Astrocyte (in vitro differentiated cells and primary cell): ENCODE measurements at regions not wholly inside any gene's neighbourhood (a gene's known extent, or its start where the extent isn't known, plus 50 kb on each side); places are given as distances from the start of the nearest gene placed in this dataset.

Experiments used
- DNase-seq: peaks from one replicate; pipeline ENCODE4 v3.0.0-alpha.2; 2010; ENCODE audit warnings: low read depth
- FAIRE-seq: peaks from 2 replicates; lab custom pipeline; 2011; peaks lifted over from hg19 to GRCh38; lab: Jason Lieb, UNC
- H2AFZ ChIP-seq: 2 replicates; pipeline ENCODE4 v1.6.0; 2012; ENCODE audit warnings: low read depth, low read length, inconsistent platforms
- H3K27ac ChIP-seq: 2 replicates; pipeline ENCODE4 v1.5.1; 2011; ENCODE audit warnings: low read depth, low read length, inconsistent platforms
- H3K27me3 ChIP-seq: 2 replicates; pipeline ENCODE4 v1.6.0; 2011; ENCODE audit warnings: low read length, inconsistent platforms; ENCODE audit not compliant: insufficient read depth
- H3K36me3 ChIP-seq: 2 replicates; pipeline ENCODE4 v1.5.1; 2011; ENCODE audit warnings: low read length, inconsistent platforms; ENCODE audit not compliant: insufficient read depth
- H3K4me1 ChIP-seq: 2 replicates; pipeline ENCODE4 v1.5.1; 2011; ENCODE audit warnings: low read length, inconsistent platforms; ENCODE audit not compliant: insufficient read depth
- H3K4me2 ChIP-seq: 2 replicates; pipeline ENCODE4 v1.6.0; 2012; ENCODE audit warnings: low read length, inconsistent platforms
- H3K4me3 ChIP-seq: 2 replicates; pipeline ENCODE4 v1.5.1; 2011; ENCODE audit warnings: low read depth, mild to moderate bottlenecking, low read length, inconsistent platforms; ENCODE audit not compliant: insufficient read depth
- H3K79me2 ChIP-seq: 2 replicates; pipeline ENCODE4 v1.6.0; 2012; ENCODE audit warnings: mild to moderate bottlenecking, low read length, inconsistent platforms; ENCODE audit not compliant: insufficient read depth
- H3K9ac ChIP-seq: 2 replicates; pipeline ENCODE4 v1.6.0; 2012; ENCODE audit warnings: mild to moderate bottlenecking, low read length, inconsistent platforms
- H3K9me3 ChIP-seq: 2 replicates; pipeline ENCODE4 v1.5.1; 2012; ENCODE audit warnings: low read depth, mild to moderate bottlenecking, low read length, inconsistent platforms; ENCODE audit not compliant: insufficient read depth
- H4K20me1 ChIP-seq: 2 replicates; pipeline ENCODE4 v1.6.0; 2012; ENCODE audit warnings: low read length, inconsistent platforms; ENCODE audit not compliant: insufficient read depth
- H3K27ac Mint-ChIP-seq: one replicate; pipeline ENCODE4 v1.8.0; 2021; ENCODE audit warnings: mild to moderate bottlenecking, mixed read lengths; ENCODE audit not compliant: unreplicated experiment
- H3K27me3 Mint-ChIP-seq: one replicate; pipeline ENCODE4 v1.8.0; 2021; ENCODE audit warnings: low read depth, mixed read lengths; ENCODE audit not compliant: unreplicated experiment
- H3K36me3 Mint-ChIP-seq: one replicate; pipeline ENCODE4 v1.8.0; 2021; ENCODE audit warnings: low read depth, mixed read lengths; ENCODE audit not compliant: unreplicated experiment
- H3K4me1 Mint-ChIP-seq: one replicate; pipeline ENCODE4 v1.8.0; 2021; ENCODE audit warnings: low read depth, mixed read lengths; ENCODE audit not compliant: unreplicated experiment
- H3K4me3 Mint-ChIP-seq: one replicate; pipeline ENCODE4 v1.8.0; 2021; ENCODE audit warnings: mild to moderate bottlenecking, moderate library complexity, mixed read lengths; ENCODE audit not compliant: unreplicated experiment
- H3K9me3 Mint-ChIP-seq: one replicate; pipeline ENCODE4 v1.8.0; 2021; ENCODE audit warnings: mild to moderate bottlenecking, mixed read lengths; ENCODE audit not compliant: unreplicated experiment
- CTCF ChIP-seq: IDR thresholded peaks from 2 replicates; pipeline ENCODE4 v1.5.1; 2011; ENCODE audit warnings: low read depth, mild to moderate bottlenecking, inconsistent platforms, low read length, moderate library complexity; ENCODE audit not compliant: insufficient read depth
- EZH2 ChIP-seq: IDR thresholded peaks from 2 replicates; pipeline ENCODE4 v1.6.1; 2012; ENCODE audit warnings: mild to moderate bottlenecking, low read length, inconsistent platforms; ENCODE audit not compliant: insufficient read depth

GRCh38 chrX:69564665-69565064 lies 51.2 kb upstream of the EDA start:
- no peak for FAIRE-seq
- no peak overlapping the region for H3K27ac ChIP-seq
- H3K9me3 ChIP-seq: no peaks in the 10 kb centered on the region
- H4K20me1 ChIP-seq: no peaks in the 10 kb centered on the region
- Mint-ChIP-seq H3K4me3 (no peak overlapping the region), H3K27ac (no peak overlapping the region), H3K36me3 (no peaks in the 10 kb centered on the region), H3K27me3 (no peaks in the 10 kb centered on the region), H3K4me1 (no peaks in the 10 kb centered on the region), H3K9me3 (no peaks in the 10 kb centered on the region)
- no peaks in the 10 kb centered on the region for H3K4me1 ChIP-seq
- H3K79me2 ChIP-seq: no peaks in the 10 kb centered on the region
- no peak for DNase-seq
- no peak overlapping the region for H2AFZ ChIP-seq
- no peak overlapping the region for H3K4me3 ChIP-seq
- TF ChIP-seq EZH2 (no peak), CTCF (no peak)
- H3K36me3 ChIP-seq: no peaks in the 10 kb centered on the region
- no peak overlapping the region for H3K4me2 ChIP-seq
- no peak overlapping the region for H3K9ac ChIP-seq
- no peaks in the 10 kb centered on the region for H3K27me3 ChIP-seq

- no peak overlapping the region for H3K4me3 Mint-ChIP-seq
- H3K4me3 ChIP-seq: no peak overlapping the region
- H3K27me3 ChIP-seq: no peaks in the 10 kb centered on the region
- no peak overlapping the region for H3K9ac ChIP-seq
- H3K4me1 ChIP-seq: no peaks in the 10 kb centered on the region
- no peaks in the 10 kb centered on the region for H3K79me2 ChIP-seq
- no peaks in the 10 kb centered on the region for H3K9me3 Mint-ChIP-seq
- TF ChIP-seq CTCF (no peak), EZH2 (no peak)
- H3K27me3 Mint-ChIP-seq: no peaks in the 10 kb centered on the region
- DNase-seq (no peak), FAIRE-seq (no peak)
- H3K36me3 Mint-ChIP-seq: no peaks in the 10 kb centered on the region
- no peak overlapping the region for H3K27ac ChIP-seq
- no peak overlapping the region for H3K4me2 ChIP-seq
- H4K20me1 ChIP-seq: no peaks in the 10 kb centered on the region
- H2AFZ ChIP-seq: no peak overlapping the region
- H3K36me3 ChIP-seq: no peaks in the 10 kb centered on the region
- no peaks in the 10 kb centered on the region for H3K4me1 Mint-ChIP-seq
- no peak overlapping the region for H3K27ac Mint-ChIP-seq
- H3K9me3 ChIP-seq: no peaks in the 10 kb centered on the region
Observed at GRCh38 chrX:69565247-69565815, 50.6 kb upstream of the EDA start.
